Karpas-422 (cell line): ENCODE measurements at regions not wholly inside any gene's neighbourhood (a gene's known extent, or its start where the extent isn't known, plus 50 kb on each side); places are given as distances from the start of the nearest gene placed in this dataset.

Source experiments
- DNase-seq: peaks from one replicate; pipeline ENCODE4 v3.0.0-alpha.2; 2015
- H2AFZ ChIP-seq: fragments of 200-600 bp; sonication (generic); 2 replicates; pipeline ENCODE4 v1.6.1; 2014; ENCODE audit warnings: antibody characterized with exemption, low read length, mixed read lengths
- H3K27ac ChIP-seq: fragments of 200-600 bp; sonication (generic); 2 replicates; pipeline ENCODE4 v1.5.1; 2014; ENCODE audit warnings: mild to moderate bottlenecking, low read length, moderate library complexity
- H3K27me3 ChIP-seq: fragments of 200-600 bp; sonication (generic); 2 replicates; pipeline ENCODE4 v1.6.1; 2014; ENCODE audit warnings: low read length, mixed read lengths
- H3K36me3 ChIP-seq: fragments of 200-600 bp; sonication (generic); 2 replicates; pipeline ENCODE4 v1.6.1; 2014; ENCODE audit warnings: low read length, mixed read lengths; ENCODE audit not compliant: insufficient read depth
- H3K4me1 ChIP-seq: fragments of 200-600 bp; sonication (generic); 2 replicates; pipeline ENCODE4 v1.6.1; 2014; ENCODE audit warnings: mild to moderate bottlenecking, low read length, mixed read lengths
- H3K4me2 ChIP-seq: fragments of 200-600 bp; sonication (generic); 2 replicates; pipeline ENCODE4 v1.6.1; 2014; ENCODE audit warnings: low read length, low read depth, mild to moderate bottlenecking; ENCODE audit not compliant: poor library complexity, severe bottlenecking
- H3K4me3 ChIP-seq: fragments of 200-600 bp; sonication (generic); 2 replicates; pipeline ENCODE4 v1.5.1; 2014; ENCODE audit warnings: mild to moderate bottlenecking, antibody characterized with exemption, low read length, mixed read lengths
- H3K79me2 ChIP-seq: fragments of 200-600 bp; sonication (generic); 2 replicates; pipeline ENCODE4 v1.6.1; 2014; ENCODE audit warnings: mild to moderate bottlenecking, low read length, mixed read lengths
- H3K9ac ChIP-seq: fragments of 200-600 bp; sonication (generic); 2 replicates; pipeline ENCODE4 v1.6.0; 2014; ENCODE audit warnings: low read length
- H3K9me2 ChIP-seq: fragments of 200-600 bp; sonication (generic), shearing (Covaris generic); replicated peaks from 2 replicates; pipeline ENCODE4 v1.6.0; 2014; ENCODE audit warnings: mild to moderate bottlenecking, low read length, moderate library complexity; ENCODE audit not compliant: insufficient read depth
- H3K9me3 ChIP-seq: fragments of 300-700, 200-600 bp; sonication (generic); 2 replicates; pipeline ENCODE4 v1.6.1; 2014; ENCODE audit warnings: low read length, mixed read lengths
- H4K20me1 ChIP-seq: fragments of 200-600 bp; sonication (generic); 2 replicates; pipeline ENCODE4 v1.6.1; 2014; ENCODE audit warnings: mild to moderate bottlenecking, antibody characterized with exemption, low read length, low read depth; ENCODE audit not compliant: insufficient read depth

DNA sequence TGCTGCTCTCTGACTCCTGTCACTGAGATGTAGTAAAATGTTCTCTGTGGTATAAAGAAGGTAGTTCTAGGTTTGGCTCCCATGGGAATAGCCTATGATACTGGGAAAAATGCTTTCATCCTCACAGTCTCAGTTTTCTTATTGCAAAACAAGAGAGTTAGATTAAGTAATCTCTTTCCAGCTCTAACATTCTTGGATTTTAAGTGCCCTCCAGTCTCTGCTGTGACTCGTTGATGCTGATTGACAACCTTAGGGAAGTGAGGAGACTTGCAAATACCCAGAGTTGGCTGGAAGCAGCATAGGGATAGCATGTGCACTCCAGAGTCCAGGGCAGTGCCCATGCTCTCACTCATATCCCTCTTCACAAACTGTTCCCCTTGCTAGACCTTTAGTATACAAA, 534.9 kb downstream of the SLC4A3 start:
- no peaks in the 10 kb centered on the region for H3K9me2 ChIP-seq
- no peaks in the 10 kb centered on the region for H4K20me1 ChIP-seq
- no peaks in the 10 kb centered on the region for H3K79me2 ChIP-seq
- 0 out of 2 replicates have a peak, but pooled peaks cover 3% of the 10 kb centered on the region for H3K36me3 ChIP-seq
- no peak overlapping the region for H3K4me2 ChIP-seq
- no peak overlapping the region for H3K4me3 ChIP-seq
- H2AFZ ChIP-seq = no peak overlapping the region
- DNase-seq = no peak
- H3K27ac ChIP-seq = no peak overlapping the region
- H3K9me3 ChIP-seq = no peaks in the 10 kb centered on the region
- H3K4me1 ChIP-seq = peaks cover 10% of the 10 kb centered on the region
- no peak overlapping the region for H3K9ac ChIP-seq
- no peaks in the 10 kb centered on the region for H3K27me3 ChIP-seq

DNA sequence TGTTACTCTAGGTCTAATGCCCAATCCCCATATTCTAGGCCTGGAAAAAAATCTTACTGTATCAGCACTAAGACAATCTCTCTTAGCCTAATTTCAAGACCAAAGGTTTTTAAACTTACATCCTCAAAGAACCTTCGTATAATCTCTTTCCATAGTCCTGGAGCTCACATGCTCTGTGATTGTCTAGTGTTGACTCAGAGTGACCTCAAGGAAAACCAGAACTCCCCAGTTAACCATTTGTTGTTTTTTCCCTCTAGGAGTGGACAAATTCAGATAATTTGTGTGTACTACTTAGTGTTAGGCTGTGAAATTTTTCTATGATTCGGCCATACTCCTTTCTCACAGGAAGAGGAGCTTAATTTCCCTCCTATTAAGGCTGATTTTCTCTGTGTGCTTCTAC, 536.1 kb downstream of the SLC4A3 start:
- no peak overlapping the region for H2AFZ ChIP-seq
- 0 out of 2 replicates have a peak, but pooled peaks cover 3% of the 10 kb centered on the region for H3K36me3 ChIP-seq
- no peaks in the 10 kb centered on the region for H3K9me3 ChIP-seq
- H4K20me1 ChIP-seq = no peaks in the 10 kb centered on the region
- H3K4me1 ChIP-seq = peaks cover 11% of the 10 kb centered on the region
- H3K9ac ChIP-seq = no peak overlapping the region
- H3K27ac ChIP-seq = no peak overlapping the region
- H3K9me2 ChIP-seq = no peaks in the 10 kb centered on the region
- no peak for DNase-seq
- H3K27me3 ChIP-seq = no peaks in the 10 kb centered on the region
- no peak overlapping the region for H3K4me3 ChIP-seq
- H3K79me2 ChIP-seq = no peaks in the 10 kb centered on the region
- no peak overlapping the region for H3K4me2 ChIP-seq

DNA sequence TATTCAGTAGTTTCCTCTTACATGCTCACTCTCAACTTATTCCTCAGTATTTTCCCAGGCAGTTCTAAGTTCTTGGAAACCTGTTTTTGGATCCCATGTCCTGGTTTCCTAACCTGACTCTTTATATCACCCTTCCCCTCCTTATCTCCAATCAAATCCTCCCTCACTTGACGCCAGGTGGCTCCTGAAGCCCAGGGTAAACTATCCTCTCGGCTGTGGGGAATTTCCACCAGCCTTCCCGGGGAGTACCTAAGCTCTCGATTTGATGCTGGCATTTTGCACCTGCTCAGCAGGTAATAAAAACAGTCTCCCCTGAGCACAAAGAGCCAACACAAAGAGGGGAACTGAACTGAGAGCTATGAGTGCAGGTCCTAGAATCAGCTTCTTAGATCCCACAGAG, 538.0 kb downstream of the SLC4A3 start:
- no peaks in the 10 kb centered on the region for H3K9me3 ChIP-seq
- DNase-seq = no peak
- no peak overlapping the region for H3K4me2 ChIP-seq
- 0 out of 2 replicates have a peak, but pooled peaks cover under 1% of the 10 kb centered on the region for H3K36me3 ChIP-seq
- no peak overlapping the region for H2AFZ ChIP-seq
- H3K9ac ChIP-seq = no peak overlapping the region
- peaks cover 9% of the 10 kb centered on the region for H3K4me1 ChIP-seq
- H3K4me3 ChIP-seq = no peak overlapping the region
- H3K9me2 ChIP-seq = no peaks in the 10 kb centered on the region
- H3K27me3 ChIP-seq = no peaks in the 10 kb centered on the region
- H4K20me1 ChIP-seq = no peaks in the 10 kb centered on the region
- H3K79me2 ChIP-seq = no peaks in the 10 kb centered on the region
- no peak overlapping the region for H3K27ac ChIP-seq

DNA sequence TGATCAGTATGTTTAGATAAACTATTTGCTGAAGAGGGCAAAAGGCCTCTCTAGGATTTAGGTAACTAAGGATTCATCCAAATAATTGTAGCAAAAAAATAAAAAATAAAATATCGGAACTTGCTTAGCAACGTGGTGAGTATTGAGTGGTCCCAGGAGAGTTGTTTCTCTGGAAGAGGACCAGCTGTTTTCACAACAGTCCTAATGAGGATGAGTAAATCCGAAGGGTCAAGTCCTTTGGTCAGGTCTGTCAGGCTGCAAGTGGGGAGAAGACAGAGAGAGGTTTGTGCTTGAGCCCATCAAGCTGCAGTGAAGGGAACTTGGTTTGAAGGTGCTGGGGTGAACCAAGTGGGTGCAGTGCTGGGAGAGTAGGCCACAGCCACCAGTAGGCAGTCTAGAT, 539.2 kb downstream of the SLC4A3 start:
- no peaks in the 10 kb centered on the region for H3K36me3 ChIP-seq
- no peak overlapping the region for H2AFZ ChIP-seq
- no peak overlapping the region for H3K4me3 ChIP-seq
- no peak overlapping the region for H3K4me2 ChIP-seq
- DNase-seq = no peak
- H4K20me1 ChIP-seq = no peaks in the 10 kb centered on the region
- H3K9me2 ChIP-seq = no peaks in the 10 kb centered on the region
- no peak overlapping the region for H3K9ac ChIP-seq
- H3K9me3 ChIP-seq = no peaks in the 10 kb centered on the region
- peaks cover 9% of the 10 kb centered on the region for H3K4me1 ChIP-seq
- H3K79me2 ChIP-seq = no peaks in the 10 kb centered on the region
- H3K27ac ChIP-seq = no peak overlapping the region
- no peaks in the 10 kb centered on the region for H3K27me3 ChIP-seq

- H2AFZ ChIP-seq = no peak overlapping the region
- peak overlapping the region; percentile 31; the same call in 1 of the 2 replicates for H3K27ac ChIP-seq
- H3K36me3 ChIP-seq = no peaks in the 10 kb centered on the region
- H4K20me1 ChIP-seq = no peaks in the 10 kb centered on the region
- no peaks in the 10 kb centered on the region for H3K27me3 ChIP-seq
- H3K4me1 ChIP-seq = peaks cover 9% of the 10 kb centered on the region
- peak; percentile 58 for DNase-seq
- no peak overlapping the region for H3K4me3 ChIP-seq
- no peaks in the 10 kb centered on the region for H3K9me3 ChIP-seq
- no peak overlapping the region for H3K9ac ChIP-seq
- H3K79me2 ChIP-seq = no peaks in the 10 kb centered on the region
- H3K9me2 ChIP-seq = no peaks in the 10 kb centered on the region
- H3K4me2 ChIP-seq = no peak overlapping the region
Measured at GRCh38 chr2:220167956-220168355, 540.5 kb downstream of the SLC4A3 start.

- Histone ChIP-seq H2AFZ (no peak overlapping the region), H3K9me3 (no peaks in the 10 kb centered on the region), H4K20me1 (no peaks in the 10 kb centered on the region), H3K4me3 (no peak overlapping the region), H3K27ac (no peak overlapping the region), H3K4me1 (peaks cover 9% of the 10 kb centered on the region), H3K9me2 (no peaks in the 10 kb centered on the region), H3K27me3 (no peaks in the 10 kb centered on the region), H3K36me3 (no peaks in the 10 kb centered on the region), H3K9ac (no peak overlapping the region), H3K4me2 (no peak overlapping the region), H3K79me2 (no peaks in the 10 kb centered on the region)
- no peak for DNase-seq
Measured at GRCh38 chr2:220168891-220169546, 541.6 kb downstream of the SLC4A3 start.

DNA sequence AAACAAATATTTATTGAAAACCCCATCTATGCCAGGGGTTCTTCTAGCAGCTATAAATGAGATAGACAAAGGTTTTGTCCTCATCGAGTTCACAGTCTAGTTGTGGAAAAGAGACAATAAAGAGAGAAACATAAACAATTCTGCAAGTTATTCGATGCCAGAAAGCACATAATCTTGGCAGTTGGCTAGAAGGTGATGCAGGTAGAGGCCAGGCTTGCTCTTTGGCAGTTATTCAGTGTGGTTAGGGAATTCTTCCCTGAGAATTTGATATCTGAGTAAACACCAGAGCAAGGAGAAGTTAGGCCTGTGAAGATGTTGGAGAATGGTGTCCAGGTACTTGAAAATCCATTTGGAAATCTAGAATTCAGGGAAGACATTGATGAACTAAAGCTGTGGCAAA, 547.4 kb downstream of the SLC4A3 start:
- Histone ChIP-seq H3K4me1 (no peaks in the 10 kb centered on the region), H3K36me3 (no peaks in the 10 kb centered on the region), H3K27ac (no peak overlapping the region), H4K20me1 (no peaks in the 10 kb centered on the region), H3K4me2 (no peak overlapping the region), H3K79me2 (no peaks in the 10 kb centered on the region), H3K9me3 (no peaks in the 10 kb centered on the region), H3K27me3 (no peaks in the 10 kb centered on the region), H2AFZ (no peak overlapping the region), H3K9me2 (no peaks in the 10 kb centered on the region), H3K4me3 (no peak overlapping the region), H3K9ac (no peak overlapping the region)
- DNase-seq = no peak

DNA sequence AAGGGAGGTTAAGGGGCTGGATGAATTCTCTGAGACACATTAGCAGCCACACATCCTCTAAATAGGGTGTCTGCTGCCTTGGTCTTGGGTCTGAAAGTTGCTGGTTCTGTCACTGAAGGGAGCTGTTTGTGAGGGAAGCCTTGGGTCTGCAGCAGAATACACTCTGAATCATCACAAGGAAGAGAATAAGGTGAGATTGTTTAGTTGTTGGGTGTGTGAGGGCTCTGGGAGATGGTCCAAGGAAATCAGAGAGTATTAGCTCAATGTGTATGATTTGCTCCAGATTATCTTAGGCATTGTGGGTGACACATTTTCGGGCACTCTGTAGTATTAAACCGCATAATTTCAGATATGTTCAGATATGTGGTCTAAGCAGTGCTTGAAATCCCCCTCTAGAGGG, 548.5 kb downstream of the SLC4A3 start:
- Histone ChIP-seq H3K4me3 (no peak overlapping the region), H3K4me1 (no peaks in the 10 kb centered on the region), H4K20me1 (no peaks in the 10 kb centered on the region)

More for the DNA sequence above, 548.5 kb downstream of the SLC4A3 start:
- Histone ChIP-seq H3K36me3 (no peaks in the 10 kb centered on the region), H3K4me2 (no peak overlapping the region), H3K27me3 (no peaks in the 10 kb centered on the region), H3K27ac (no peak overlapping the region), H3K9ac (no peak overlapping the region), H3K9me3 (no peaks in the 10 kb centered on the region), H3K79me2 (no peaks in the 10 kb centered on the region), H2AFZ (no peak overlapping the region), H3K9me2 (no peaks in the 10 kb centered on the region)
- DNase-seq = no peak
